ENCODE measurements at regions not wholly inside any gene's neighbourhood (a gene's known extent, or its start where the extent isn't known, plus 50 kb on each side); places are given as distances from the start of the nearest gene placed in this dataset.

- TF ChIP-seq EZH2 (IDR thresholded peaks at IDR 0.05; ENCODE audit: low read depth, unreplicated experiment): no peak
- no peak for TF ChIP-seq CTCF (conservative IDR thresholded peaks at IDR 0.05; ENCODE audit: low read depth in 2 of 2)
- no peak for TF ChIP-seq ZNF114 (CRISPR knock-in tag; IDR thresholded peaks at IDR 0.05)
- no peak for TF ChIP-seq NANOG (IDR thresholded peaks at IDR 0.05; ENCODE audit: borderline replicate concordance)
- TF ChIP-seq EZH2phosphoT487 (IDR thresholded peaks at IDR 0.05; ENCODE audit: unreplicated experiment): no peak
- no peak for TF ChIP-seq REST (IDR thresholded peaks at IDR 0.05; ENCODE audit: unreplicated experiment)
- no peak for TF ChIP-seq POLR2AphosphoS5 (IDR thresholded peaks at IDR 0.05; ENCODE audit: low read depth)
- no peak for TF ChIP-seq JUNB (IDR thresholded peaks at IDR 0.05; ENCODE audit: unreplicated experiment)
- no peak for TF ChIP-seq CREB1 (CRISPR knock-in tag; IDR thresholded peaks at IDR 0.05; ENCODE audit: low read depth)
- no peak for TF ChIP-seq ZNF331 (CRISPR knock-in tag; IDR thresholded peaks at IDR 0.05; ENCODE audit: low read depth)
Measured at GRCh38 chr18:41517142-41517541, 437.9 kb upstream of the PIK3C3 start.

All from GM23338 (cell line).